ENCODE measurements at regions not wholly inside any gene's neighbourhood (a gene's known extent, or its start where the extent isn't known, plus 50 kb on each side); places are given as distances from the start of the nearest gene placed in this dataset.
"Not testable (repeated sequence)": the region's sequence is repeated elsewhere in the genome, so short reads cannot be mapped to it uniquely, and the experiment has no call there.

DNA sequence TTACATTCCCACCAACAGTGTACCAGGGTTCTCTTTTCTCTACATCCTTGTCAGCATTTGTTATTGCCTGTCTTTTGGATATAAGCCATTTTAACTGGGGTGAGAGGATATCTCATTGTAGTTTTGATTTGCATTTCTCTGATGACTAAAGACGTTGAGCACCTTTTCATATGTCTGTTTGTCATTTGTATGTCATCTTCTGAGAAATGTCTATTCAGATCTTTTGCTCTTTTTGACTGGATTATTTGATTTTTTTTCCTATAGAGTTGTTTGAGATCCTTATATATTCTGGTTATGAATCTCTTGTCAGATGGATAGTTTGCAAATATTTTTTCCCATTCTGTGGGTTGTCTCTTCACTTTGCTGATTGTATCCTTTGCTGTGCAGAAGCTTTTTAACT, 77.6 kb downstream of the SERINC2 start:
- TF ChIP-seq, protein P1, sequence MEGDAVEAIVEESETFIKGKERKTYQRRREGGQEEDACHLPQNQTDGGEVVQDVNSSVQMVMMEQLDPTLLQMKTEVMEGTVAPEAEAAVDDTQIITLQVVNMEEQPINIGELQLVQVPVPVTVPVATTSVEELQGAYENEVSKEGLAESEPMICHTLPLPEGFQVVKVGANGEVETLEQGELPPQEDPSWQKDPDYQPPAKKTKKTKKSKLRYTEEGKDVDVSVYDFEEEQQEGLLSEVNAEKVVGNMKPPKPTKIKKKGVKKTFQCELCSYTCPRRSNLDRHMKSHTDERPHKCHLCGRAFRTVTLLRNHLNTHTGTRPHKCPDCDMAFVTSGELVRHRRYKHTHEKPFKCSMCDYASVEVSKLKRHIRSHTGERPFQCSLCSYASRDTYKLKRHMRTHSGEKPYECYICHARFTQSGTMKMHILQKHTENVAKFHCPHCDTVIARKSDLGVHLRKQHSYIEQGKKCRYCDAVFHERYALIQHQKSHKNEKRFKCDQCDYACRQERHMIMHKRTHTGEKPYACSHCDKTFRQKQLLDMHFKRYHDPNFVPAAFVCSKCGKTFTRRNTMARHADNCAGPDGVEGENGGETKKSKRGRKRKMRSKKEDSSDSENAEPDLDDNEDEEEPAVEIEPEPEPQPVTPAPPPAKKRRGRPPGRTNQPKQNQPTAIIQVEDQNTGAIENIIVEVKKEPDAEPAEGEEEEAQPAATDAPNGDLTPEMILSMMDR (IDR thresholded peaks at IDR 0.05; ENCODE audit: low read length): not testable (repeated sequence)
- TF ChIP-seq EZH2 (IDR thresholded peaks at IDR 0.05; ENCODE audit: borderline replicate concordance, low read length): not testable (repeated sequence)
